ENCODE measurements at regions not wholly inside any gene's neighbourhood (a gene's known extent, or its start where the extent isn't known, plus 50 kb on each side); places are given as distances from the start of the nearest gene placed in this dataset.
"Not testable (repeated sequence)": the region's sequence is repeated elsewhere in the genome, so short reads cannot be mapped to it uniquely, and the experiment has no call there.

- TF ChIP-seq, protein P1, sequence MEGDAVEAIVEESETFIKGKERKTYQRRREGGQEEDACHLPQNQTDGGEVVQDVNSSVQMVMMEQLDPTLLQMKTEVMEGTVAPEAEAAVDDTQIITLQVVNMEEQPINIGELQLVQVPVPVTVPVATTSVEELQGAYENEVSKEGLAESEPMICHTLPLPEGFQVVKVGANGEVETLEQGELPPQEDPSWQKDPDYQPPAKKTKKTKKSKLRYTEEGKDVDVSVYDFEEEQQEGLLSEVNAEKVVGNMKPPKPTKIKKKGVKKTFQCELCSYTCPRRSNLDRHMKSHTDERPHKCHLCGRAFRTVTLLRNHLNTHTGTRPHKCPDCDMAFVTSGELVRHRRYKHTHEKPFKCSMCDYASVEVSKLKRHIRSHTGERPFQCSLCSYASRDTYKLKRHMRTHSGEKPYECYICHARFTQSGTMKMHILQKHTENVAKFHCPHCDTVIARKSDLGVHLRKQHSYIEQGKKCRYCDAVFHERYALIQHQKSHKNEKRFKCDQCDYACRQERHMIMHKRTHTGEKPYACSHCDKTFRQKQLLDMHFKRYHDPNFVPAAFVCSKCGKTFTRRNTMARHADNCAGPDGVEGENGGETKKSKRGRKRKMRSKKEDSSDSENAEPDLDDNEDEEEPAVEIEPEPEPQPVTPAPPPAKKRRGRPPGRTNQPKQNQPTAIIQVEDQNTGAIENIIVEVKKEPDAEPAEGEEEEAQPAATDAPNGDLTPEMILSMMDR (IDR thresholded peaks at IDR 0.05): not testable (repeated sequence)
- not testable (repeated sequence) for TF ChIP-seq EZH2, EZH2phosphoT487 (IDR thresholded peaks at IDR 0.05)
Observed at GRCh38 chr21:14027235-14027869, 183.4 kb downstream of the LIPI start.

All from neural progenitor cell (in vitro differentiated cells).